H9 (cell line): ENCODE measurements at regions not wholly inside any gene's neighbourhood (a gene's known extent, or its start where the extent isn't known, plus 50 kb on each side); places are given as distances from the start of the nearest gene placed in this dataset.
A peak's percentile ranks its signal among the peaks of the same experiment; 100 is the strongest.

Experiments
- DNase-seq: peaks from one replicate; pipeline ENCODE4 v3.0.0-alpha.2; 2017
- H2AFZ ChIP-seq: one replicate; pipeline ENCODE4 v1.6.1; 2013; ENCODE audit warnings: mild to moderate bottlenecking, low read length, control low read depth, moderate library complexity
- H2AK5ac ChIP-seq: 2 replicates; pipeline ENCODE4 v1.6.1; 2013; ENCODE audit warnings: low read length, control low read depth, mixed read lengths; ENCODE audit not compliant: insufficient read length
- H2BK120ac ChIP-seq: one replicate; pipeline ENCODE4 v1.6.1; 2013; ENCODE audit warnings: low read depth, mild to moderate bottlenecking, low read length, control low read depth, inconsistent platforms; ENCODE audit not compliant: poor library complexity, severe bottlenecking
- H2BK12ac ChIP-seq: 2 replicates; pipeline ENCODE4 v1.6.1; 2013; ENCODE audit warnings: low read length, control low read depth, mixed read lengths, low read depth; ENCODE audit not compliant: insufficient read length
- H2BK15ac ChIP-seq: 2 replicates; pipeline ENCODE4 v1.6.1; 2013; ENCODE audit warnings: low read depth, low read length, control low read depth
- H2BK20ac ChIP-seq: one replicate; pipeline ENCODE4 v1.6.1; 2013; ENCODE audit warnings: low read depth, mild to moderate bottlenecking, low read length, control low read depth, inconsistent platforms; ENCODE audit not compliant: poor library complexity, severe bottlenecking
- H2BK5ac ChIP-seq: 2 replicates; pipeline ENCODE4 v1.6.1; 2013; ENCODE audit warnings: low read length, control low read depth, mixed read lengths; ENCODE audit not compliant: insufficient read length
- H3K14ac ChIP-seq: 2 replicates; pipeline ENCODE4 v1.6.1; 2013; ENCODE audit warnings: low read length, control low read depth; ENCODE audit not compliant: insufficient read depth
- H3K18ac ChIP-seq: 2 replicates; pipeline ENCODE4 v1.6.1; 2013; ENCODE audit warnings: low read depth, mild to moderate bottlenecking, mixed read lengths, low read length, control low read depth; ENCODE audit not compliant: insufficient read length
- H3K23ac ChIP-seq: 2 replicates; pipeline ENCODE4 v1.6.1; 2013; ENCODE audit warnings: low read length, control low read depth, mixed read lengths, low read depth; ENCODE audit not compliant: insufficient read length
- H3K23me2 ChIP-seq: 2 replicates; pipeline ENCODE4 v1.6.1; 2013; ENCODE audit warnings: low read depth, mild to moderate bottlenecking, mixed read lengths, low read length, control low read depth; ENCODE audit not compliant: insufficient read length, poor library complexity, severe bottlenecking
- H3K27ac ChIP-seq: 2 replicates; pipeline ENCODE4 v1.5.1; 2013; ENCODE audit warnings: low read length, control low read depth, mixed read lengths, low read depth; ENCODE audit not compliant: insufficient read length
- H3K27me3 ChIP-seq: 2 replicates; pipeline ENCODE4 v1.6.1; 2013; ENCODE audit warnings: low read length, control low read depth, inconsistent platforms; ENCODE audit not compliant: insufficient read depth
- H3K4ac ChIP-seq: 2 replicates; pipeline ENCODE4 v1.6.1; 2013; ENCODE audit warnings: low read depth, mild to moderate bottlenecking, control low read depth, inconsistent platforms, low read length, moderate library complexity
- H3K4me1 ChIP-seq: 2 replicates; pipeline ENCODE4 v1.6.1; 2013; ENCODE audit warnings: low read length, control low read depth, inconsistent platforms; ENCODE audit not compliant: insufficient read depth
- H3K4me2 ChIP-seq: 2 replicates; pipeline ENCODE4 v1.6.1; 2013; ENCODE audit warnings: low read length, control low read depth, mixed read lengths; ENCODE audit not compliant: insufficient read length, insufficient read depth
- H3K56ac ChIP-seq: 2 replicates; pipeline ENCODE4 v1.6.1; 2013; ENCODE audit warnings: low read depth, mild to moderate bottlenecking, mixed read lengths, low read length, control low read depth; ENCODE audit not compliant: insufficient read length
- H3K79me1 ChIP-seq: 2 replicates; pipeline ENCODE4 v1.6.1; 2013; ENCODE audit warnings: low read depth, mild to moderate bottlenecking, moderate library complexity, low read length, control low read depth, inconsistent platforms; ENCODE audit not compliant: insufficient read depth, poor library complexity, severe bottlenecking
- H3K79me2 ChIP-seq: 2 replicates; pipeline ENCODE4 v1.6.1; 2013; ENCODE audit warnings: low read length, control low read depth, inconsistent platforms; ENCODE audit not compliant: insufficient read depth
- H3K9ac ChIP-seq: 2 replicates; pipeline ENCODE4 v1.6.1; 2013; ENCODE audit warnings: low read length, control low read depth, mixed read lengths; ENCODE audit not compliant: insufficient read length; ENCODE audit errors: extremely low read depth
- H3K9me3 ChIP-seq: one replicate; pipeline ENCODE4 v1.6.1; 2013; ENCODE audit warnings: low read depth, low read length, inconsistent platforms; ENCODE audit not compliant: control insufficient read depth
- H3T11ph ChIP-seq: one replicate; pipeline ENCODE4 v1.6.1; 2013; ENCODE audit warnings: mild to moderate bottlenecking, low read length, control low read depth, inconsistent platforms
- H4K20me1 ChIP-seq: one replicate; pipeline ENCODE4 v1.6.1; 2013; ENCODE audit not compliant: control insufficient read depth, insufficient read length, insufficient read depth
- H4K5ac ChIP-seq: 2 replicates; pipeline ENCODE4 v1.6.1; 2013; ENCODE audit warnings: low read depth, mild to moderate bottlenecking, mixed read lengths, low read length, control low read depth; ENCODE audit not compliant: insufficient read length
- H4K8ac ChIP-seq: replicated peaks from 2 replicates; pipeline ENCODE4 v1.6.1; 2013; ENCODE audit warnings: low read length, control low read depth, mixed read lengths, low read depth; ENCODE audit not compliant: insufficient read length
- H4K91ac ChIP-seq: 2 replicates; pipeline ENCODE4 v1.6.1; 2013; ENCODE audit warnings: low read depth, mild to moderate bottlenecking, moderate library complexity, mixed read lengths, low read length, control low read depth; ENCODE audit not compliant: insufficient read length
- H3K27ac Mint-ChIP-seq, 3 experiments: 2 replicates in 2 of 3; 3 replicates in 1 of 3; pipeline ENCODE4 v1.8.0; 2020 to 2021; ENCODE audit warnings: mixed read lengths in 3 of 3, mild to moderate bottlenecking in 1 of 3, moderate library complexity in 1 of 3
- H3K27me3 Mint-ChIP-seq: 2 replicates; pipeline ENCODE4 v1.8.0; 2021; ENCODE audit warnings: low read depth, mild to moderate bottlenecking, moderate library complexity, mixed read lengths
- H3K36me3 Mint-ChIP-seq, 3 experiments: 2 replicates in 2 of 3; 3 replicates in 1 of 3; pipeline ENCODE4 v1.8.0; 2020 to 2021; ENCODE audit warnings: low read depth in 3 of 3, mixed read lengths in 3 of 3; ENCODE audit not compliant: insufficient read depth in 1 of 3
- H3K4me1 Mint-ChIP-seq, 2 experiments: 2 replicates each; pipeline ENCODE4 v1.8.0; 2020; ENCODE audit warnings: mixed read lengths in 2 of 2
- H3K4me3 Mint-ChIP-seq, 2 experiments: 2 replicates in 1 of 2; 3 replicates in 1 of 2; pipeline ENCODE4 v1.8.0; 2020 to 2021; ENCODE audit warnings: mild to moderate bottlenecking in 2 of 2, mixed read lengths in 2 of 2, moderate library complexity in 1 of 2
- H3K9me3 Mint-ChIP-seq, 2 experiments: 2 replicates in 1 of 2; 3 replicates in 1 of 2; pipeline ENCODE4 v1.8.0; 2020; ENCODE audit warnings: mild to moderate bottlenecking in 2 of 2, mixed read lengths in 2 of 2, moderate library complexity in 1 of 2
- whole genome bisulfite sequencing: extraction: QIAGEN DNeasy Blood & Tissue Kit; methylation state at CpG from one replicate; pipeline ENCODE4 v1.1.7; 2013; ENCODE audit warnings: missing lambda C conversion rate, low lambda C conversion rate, mixed read lengths; ENCODE audit not compliant: insufficient read length; ENCODE audit errors: extremely low coverage; 5-methylcytosine and 5-hydroxymethylcytosine counted together
- TF ChIP-seq, protein P1 (sequence below): fragments of 200-600 bp; sonication (generic); conservative IDR thresholded peaks from 3 replicates; pipeline ENCODE4 v1.8.0; 2021; ENCODE audit warnings: antibody characterized with exemption, mild to moderate bottlenecking

DNA sequence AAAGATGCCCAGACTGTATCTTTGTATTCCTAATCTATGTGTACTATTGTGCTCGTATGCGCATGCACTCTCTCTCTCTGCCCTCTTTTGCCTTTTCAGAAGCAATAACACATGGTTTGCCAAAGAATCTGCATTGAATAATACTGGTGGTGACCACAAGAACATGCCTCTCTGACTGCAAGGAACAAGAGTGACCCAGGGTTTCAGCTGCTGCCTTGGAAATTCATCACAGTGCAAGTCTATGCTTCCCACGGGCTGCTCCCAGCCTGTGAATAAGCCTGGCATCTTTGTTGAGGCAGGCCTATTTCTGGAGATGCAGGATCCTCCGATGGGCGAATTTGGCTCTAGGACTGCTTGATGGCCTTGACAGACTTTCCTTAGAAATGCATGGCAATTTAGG, 689.4 kb upstream of the FANCL start:
- Histone ChIP-seq H3T11ph (no peak overlapping the region), H2BK5ac (no peak overlapping the region), H3K4me1 (peaks cover 5% of the 10 kb centered on the region; the same call in 1 of the 2 replicates), H3K56ac (no peak overlapping the region), H3K79me1 (no peaks in the 10 kb centered on the region), H4K5ac (no peak overlapping the region), H2BK120ac (no peak overlapping the region), H2AK5ac (no peak overlapping the region), H4K20me1 (no peaks in the 10 kb centered on the region), H3K4ac (no peak overlapping the region), H3K18ac (no peak overlapping the region), H3K9me3 (no peaks in the 10 kb centered on the region), H4K91ac (no peak overlapping the region), H2AFZ (no peak overlapping the region), H3K9ac (no peak overlapping the region), H3K79me2 (no peaks in the 10 kb centered on the region), H2BK15ac (no peak overlapping the region), H3K14ac (no peak overlapping the region), H3K27ac (no peak overlapping the region), H2BK12ac (no peak overlapping the region), H3K23ac (no peak overlapping the region), H3K27me3 (no peaks in the 10 kb centered on the region), H4K8ac (no peak overlapping the region), H3K23me2 (no peaks in the 10 kb centered on the region), H3K4me2 (no peak overlapping the region), H2BK20ac (no peak overlapping the region)
- no CpG with 5 or more reads among the region's 5 CpGs for whole genome bisulfite sequencing
- H3K9me3 Mint-ChIP-seq, result no peaks in the 10 kb centered on the region; a peak in 1 of 5 replicates
- TF ChIP-seq, protein P1, sequence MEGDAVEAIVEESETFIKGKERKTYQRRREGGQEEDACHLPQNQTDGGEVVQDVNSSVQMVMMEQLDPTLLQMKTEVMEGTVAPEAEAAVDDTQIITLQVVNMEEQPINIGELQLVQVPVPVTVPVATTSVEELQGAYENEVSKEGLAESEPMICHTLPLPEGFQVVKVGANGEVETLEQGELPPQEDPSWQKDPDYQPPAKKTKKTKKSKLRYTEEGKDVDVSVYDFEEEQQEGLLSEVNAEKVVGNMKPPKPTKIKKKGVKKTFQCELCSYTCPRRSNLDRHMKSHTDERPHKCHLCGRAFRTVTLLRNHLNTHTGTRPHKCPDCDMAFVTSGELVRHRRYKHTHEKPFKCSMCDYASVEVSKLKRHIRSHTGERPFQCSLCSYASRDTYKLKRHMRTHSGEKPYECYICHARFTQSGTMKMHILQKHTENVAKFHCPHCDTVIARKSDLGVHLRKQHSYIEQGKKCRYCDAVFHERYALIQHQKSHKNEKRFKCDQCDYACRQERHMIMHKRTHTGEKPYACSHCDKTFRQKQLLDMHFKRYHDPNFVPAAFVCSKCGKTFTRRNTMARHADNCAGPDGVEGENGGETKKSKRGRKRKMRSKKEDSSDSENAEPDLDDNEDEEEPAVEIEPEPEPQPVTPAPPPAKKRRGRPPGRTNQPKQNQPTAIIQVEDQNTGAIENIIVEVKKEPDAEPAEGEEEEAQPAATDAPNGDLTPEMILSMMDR, result no peak
- no peak overlapping the region for H3K4me3 Mint-ChIP-seq
- H3K27ac Mint-ChIP-seq, result peak overlapping the region in 1 of 3 experiments; percentile 65; a peak in 1 of 7 replicates
- no peak for DNase-seq
- H3K4me1 Mint-ChIP-seq, result peaks cover 30 to 35% of the 10 kb centered on the region in 2 experiments
- H3K36me3 Mint-ChIP-seq, result no peaks in the 10 kb centered on the region; a peak in 1 of 7 replicates
- H3K27me3 Mint-ChIP-seq, result no peaks in the 10 kb centered on the region
